NT2/D1 (cell line): ENCODE measurements at regions not wholly inside any gene's neighbourhood (a gene's known extent, or its start where the extent isn't known, plus 50 kb on each side); places are given as distances from the start of the nearest gene placed in this dataset.

Source experiments
- DNase-seq: peaks from one replicate; pipeline ENCODE4 v3.0.0-alpha.2; 2011; ENCODE audit warnings: low read depth, low spot score
- H3K27me3 ChIP-seq: 2 replicates; pipeline ENCODE4 v1.6.0; 2011; ENCODE audit warnings: mild to moderate bottlenecking; ENCODE audit not compliant: insufficient read length, insufficient read depth
- H3K36me3 ChIP-seq: 2 replicates; pipeline ENCODE4 v1.6.1; 2011; ENCODE audit warnings: mild to moderate bottlenecking, low read length, mixed read lengths; ENCODE audit not compliant: insufficient read depth, insufficient read length
- H3K4me1 ChIP-seq: 2 replicates; pipeline ENCODE4 v1.5.1; 2011; ENCODE audit not compliant: insufficient read depth, insufficient read length
- H3K4me3 ChIP-seq: 2 replicates; pipeline ENCODE4 v1.5.1; 2011; ENCODE audit warnings: low read depth; ENCODE audit not compliant: insufficient read length
- H3K9ac ChIP-seq: 2 replicates; pipeline ENCODE4 v1.6.0; 2011; ENCODE audit warnings: low read depth; ENCODE audit not compliant: insufficient read length
- H3K9me3 ChIP-seq: 2 replicates; pipeline ENCODE4 v1.5.1; 2011; ENCODE audit warnings: mild to moderate bottlenecking, low read length; ENCODE audit not compliant: insufficient read depth
- SUZ12 ChIP-seq: IDR thresholded peaks from 2 replicates; pipeline ENCODE4 v1.6.1; 2011; ENCODE audit not compliant: insufficient read length, insufficient read depth; ENCODE audit errors: extremely low read depth
- YY1 ChIP-seq: IDR thresholded peaks from 2 replicates; pipeline ENCODE4 v1.6.1; 2011; ENCODE audit not compliant: insufficient read length, insufficient read depth
- ZNF274 ChIP-seq: IDR thresholded peaks from 2 replicates; pipeline ENCODE4 v1.6.1; 2011; ENCODE audit warnings: mild to moderate bottlenecking, low read depth, low read length

DNA sequence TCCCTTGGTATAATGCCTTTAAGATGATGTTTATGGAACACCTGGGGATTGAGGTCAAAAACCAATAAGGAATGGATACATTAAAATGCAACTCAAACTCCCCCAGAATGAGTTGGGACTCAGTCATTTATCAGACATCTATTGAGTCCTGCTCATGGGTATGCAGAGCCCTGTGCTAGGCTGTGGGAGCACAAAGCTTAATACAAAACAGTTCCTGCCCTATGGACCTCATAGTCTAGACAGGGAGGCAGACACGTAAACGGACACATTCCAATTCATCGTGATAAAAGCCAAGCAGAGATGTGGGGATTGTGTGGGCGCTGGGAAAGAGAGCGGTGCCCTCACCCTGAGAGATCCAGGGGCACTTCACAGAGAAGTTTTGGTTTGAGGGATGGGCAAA is 181.7 kb downstream of the PTEN start:
- TF ChIP-seq ZNF274 = no peak
- no peak for TF ChIP-seq YY1
- no peak for TF ChIP-seq SUZ12
- H3K9ac ChIP-seq = no peak overlapping the region
- no peaks in the 10 kb centered on the region for H3K4me1 ChIP-seq
- DNase-seq = no peak
- no peaks in the 10 kb centered on the region for H3K9me3 ChIP-seq
- no peaks in the 10 kb centered on the region for H3K27me3 ChIP-seq
- H3K4me3 ChIP-seq = no peak overlapping the region
- no peaks in the 10 kb centered on the region for H3K36me3 ChIP-seq

DNA sequence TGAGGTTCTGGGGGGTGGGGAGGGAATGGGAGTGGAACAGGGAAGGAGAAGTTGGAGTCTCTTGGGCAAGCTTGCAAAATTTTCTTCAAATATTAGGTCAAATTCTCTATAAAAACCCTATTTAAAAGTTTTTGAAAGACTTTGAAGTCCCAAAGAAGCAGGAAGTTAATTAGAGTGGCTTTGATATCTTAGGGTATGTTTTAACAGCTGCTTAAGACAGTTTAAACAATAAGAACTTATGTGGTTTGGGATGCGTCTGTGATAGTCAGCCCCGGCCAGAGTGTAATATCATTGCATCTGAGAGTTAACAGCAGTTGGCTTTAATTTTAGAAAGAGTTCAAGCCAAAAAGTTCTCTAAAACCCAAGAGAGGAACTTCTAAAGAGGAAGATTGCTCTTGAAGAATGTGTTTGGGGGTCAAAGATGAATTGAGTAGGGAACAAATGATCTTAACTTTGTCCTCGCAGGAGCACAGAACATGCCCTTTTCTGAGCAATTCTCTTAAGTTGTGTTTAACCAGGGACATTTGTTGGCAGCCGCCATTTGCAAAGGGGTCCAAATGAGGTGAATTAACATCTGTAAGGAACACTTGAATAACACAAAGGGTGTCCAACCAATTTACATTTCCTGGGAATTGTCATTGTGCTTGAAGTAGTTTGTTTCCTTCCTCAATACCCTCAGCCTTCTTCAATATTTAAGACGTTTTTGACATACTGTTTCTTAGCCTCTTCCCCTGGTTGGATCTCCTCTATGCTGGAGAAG is 182.4 kb downstream of the PTEN start:
- H3K9me3 ChIP-seq = no peaks in the 10 kb centered on the region
- no peak overlapping the region for H3K4me3 ChIP-seq
- H3K27me3 ChIP-seq = no peaks in the 10 kb centered on the region
- H3K9ac ChIP-seq = no peak overlapping the region
- H3K4me1 ChIP-seq = no peaks in the 10 kb centered on the region
- no peaks in the 10 kb centered on the region for H3K36me3 ChIP-seq
- DNase-seq = peak; percentile 50
- TF ChIP-seq SUZ12 (no peak), YY1 (no peak), ZNF274 (no peak)

- Histone ChIP-seq H3K36me3 (no peaks in the 10 kb centered on the region), H3K9me3 (no peaks in the 10 kb centered on the region), H3K27me3 (no peaks in the 10 kb centered on the region), H3K4me1 (no peaks in the 10 kb centered on the region), H3K4me3 (no peak overlapping the region), H3K9ac (no peak overlapping the region)
- DNase-seq = no peak
- no peak for TF ChIP-seq SUZ12
- TF ChIP-seq YY1 = no peak
Measured at GRCh38 chr10:88047579-88047978, 184.2 kb downstream of the PTEN start.

DNA sequence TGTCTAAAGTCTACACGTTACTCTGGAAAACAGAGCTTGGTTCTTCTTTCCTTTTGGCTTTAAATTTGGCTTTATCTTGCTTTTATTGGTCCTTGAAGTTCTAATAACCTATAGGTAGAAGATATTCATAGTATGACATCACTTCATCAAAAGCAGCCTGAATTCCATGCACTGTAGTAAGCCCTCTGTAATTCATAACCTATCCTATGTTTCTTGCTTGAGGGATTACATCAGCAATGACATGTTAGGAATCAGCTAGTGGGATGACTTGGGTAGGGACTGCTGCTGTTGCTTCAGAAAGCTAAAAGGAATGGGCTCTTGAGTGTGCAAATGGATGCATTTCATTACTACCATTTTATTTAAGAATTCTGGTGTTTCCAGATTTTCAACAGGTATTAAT is 184.9 kb downstream of the PTEN start:
- no peak for DNase-seq
- TF ChIP-seq ZNF274 (no peak), YY1 (no peak), SUZ12 (no peak)
- H3K4me3 ChIP-seq = no peak overlapping the region
- H3K36me3 ChIP-seq = no peaks in the 10 kb centered on the region
- H3K4me1 ChIP-seq = no peaks in the 10 kb centered on the region
- no peaks in the 10 kb centered on the region for H3K9me3 ChIP-seq
- H3K9ac ChIP-seq = no peak overlapping the region
- H3K27me3 ChIP-seq = no peaks in the 10 kb centered on the region

GRCh38 chr10:88049204-88049603 is 185.8 kb downstream of the PTEN start:
- Histone ChIP-seq H3K4me3 (no peak overlapping the region), H3K9me3 (no peaks in the 10 kb centered on the region), H3K27me3 (no peaks in the 10 kb centered on the region), H3K9ac (no peak overlapping the region), H3K36me3 (no peaks in the 10 kb centered on the region), H3K4me1 (no peaks in the 10 kb centered on the region)
- DNase-seq = no peak
- TF ChIP-seq ZNF274 (no peak), YY1 (no peak), SUZ12 (no peak)

- no peaks in the 10 kb centered on the region for H3K27me3 ChIP-seq
- no peaks in the 10 kb centered on the region for H3K9me3 ChIP-seq
- TF ChIP-seq YY1 (no peak), ZNF274 (no peak), SUZ12 (no peak)
- H3K9ac ChIP-seq = no peak overlapping the region
- H3K4me1 ChIP-seq = no peaks in the 10 kb centered on the region
- no peak overlapping the region for H3K4me3 ChIP-seq
- no peak for DNase-seq
- no peaks in the 10 kb centered on the region for H3K36me3 ChIP-seq
Measured at GRCh38 chr10:88057720-88058119, 194.3 kb downstream of the PTEN start.

- no peak overlapping the region for H3K4me3 ChIP-seq
- H3K4me1 ChIP-seq = no peaks in the 10 kb centered on the region
- H3K36me3 ChIP-seq = no peaks in the 10 kb centered on the region
- no peaks in the 10 kb centered on the region for H3K9me3 ChIP-seq
- no peaks in the 10 kb centered on the region for H3K27me3 ChIP-seq
- no peak for TF ChIP-seq YY1
- no peak for TF ChIP-seq SUZ12
- TF ChIP-seq ZNF274 = no peak
- DNase-seq = no peak
- H3K9ac ChIP-seq = no peak overlapping the region
Measured at GRCh38 chr10:88058750-88059149, 195.3 kb downstream of the PTEN start.
